Skeletal muscle satellite cell (primary cell): ENCODE measurements at regions not wholly inside any gene's neighbourhood (a gene's known extent, or its start where the extent isn't known, plus 50 kb on each side); places are given as distances from the start of the nearest gene placed in this dataset. TPM values are rescaled to one million over a fixed set of nuclear protein-coding genes. Genes with fewer than 3 reads are reported as not detected.

Source experiments
- H3K27me3 ChIP-seq: 2 replicates; pipeline ENCODE4 v1.7.0; 2013; ENCODE audit warnings: low read length; ENCODE audit not compliant: control insufficient read depth, insufficient read depth
- H3K36me3 ChIP-seq: 2 replicates; pipeline ENCODE4 v1.7.0; 2013; ENCODE audit warnings: mild to moderate bottlenecking, control low read depth, low read length; ENCODE audit not compliant: insufficient read depth
- H3K4me1 ChIP-seq: 2 replicates; pipeline ENCODE4 v1.7.0; 2013; ENCODE audit warnings: low read length; ENCODE audit not compliant: control insufficient read depth, insufficient read depth
- H3K4me2 ChIP-seq: 2 replicates; pipeline ENCODE4 v1.7.0; 2013; ENCODE audit warnings: mild to moderate bottlenecking, low read length
- H3K4me3 ChIP-seq: 2 replicates; pipeline ENCODE4 v1.7.0; 2013; ENCODE audit warnings: low read length
- H3K9ac ChIP-seq: 2 replicates; pipeline ENCODE4 v1.7.0; 2013; ENCODE audit warnings: mild to moderate bottlenecking, low read depth, low read length, moderate library complexity
- H3K9me3 ChIP-seq: replicated peaks from 2 replicates; pipeline ENCODE4 v1.7.0; 2013; ENCODE audit warnings: mild to moderate bottlenecking, control low read depth, low read length
- small RNA-seq: library from RNA; depleted of rRNA; stranded (forward); fragments of <200 nt; gene quantifications from one replicate; pipeline ENCODE3, GENCODE V24; 2012

GRCh38 chr6:54059683-54060082 lies 51.6 kb upstream of the MLIP start:
- Histone ChIP-seq H3K9me3 (no peaks in the 10 kb centered on the region), H3K4me2 (peak overlapping the region; percentile 75), H3K4me1 (peaks cover 16% of the 10 kb centered on the region), H3K36me3 (no peaks in the 10 kb centered on the region), H3K4me3 (peak overlapping the region; percentile 27), H3K9ac (peak overlapping the region; percentile 46), H3K27me3 (no peaks in the 10 kb centered on the region)

- Histone ChIP-seq H3K36me3 (no peaks in the 10 kb centered on the region), H3K4me3 (no peak overlapping the region), H3K27me3 (no peaks in the 10 kb centered on the region), H3K4me1 (peaks cover 16% of the 10 kb centered on the region), H3K9ac (peak overlapping the region; percentile 46), H3K9me3 (no peaks in the 10 kb centered on the region), H3K4me2 (peak overlapping the region; percentile 75)
Measured at GRCh38 chr6:54060286-54060685, 51.0 kb upstream of the MLIP start.

Small RNA genes lying in the stretch of these regions (small RNA-seq; reads per million reads assigned to genes)
- not detected for gene ERHP2
